NCI-H1048 (cell line): ENCODE measurements at regions not wholly inside any gene's neighbourhood (a gene's known extent, or its start where the extent isn't known, plus 50 kb on each side); places are given as distances from the start of the nearest gene placed in this dataset.

Source experiments
- DNase-seq: peaks from one replicate; lab custom pipeline; 2025; lab: John Stamatoyannopoulos, UW

- no peak for DNase-seq
Measured at GRCh38 chr10:111131168-111131799, 54.5 kb downstream of the ADRA2A start.

GRCh38 chr10:111137007-111137406, 60.2 kb downstream of the ADRA2A start:
- DNase-seq: no peak

- no peak for DNase-seq
Measured at GRCh38 chr10:111137587-111137986, 60.8 kb downstream of the ADRA2A start.

- DNase-seq: no peak
Measured at GRCh38 chr10:111138544-111138943, 61.7 kb downstream of the ADRA2A start.

- DNase-seq: no peak
Measured at GRCh38 chr10:111139567-111139966, 62.7 kb downstream of the ADRA2A start.

- no peak for DNase-seq
Measured at GRCh38 chr10:111142092-111142768, 65.4 kb downstream of the ADRA2A start.

- no peak for DNase-seq
Measured at GRCh38 chr10:111146025-111146640, 69.3 kb downstream of the ADRA2A start.

- DNase-seq: no peak
Measured at GRCh38 chr10:111148025-111148424, 71.2 kb downstream of the ADRA2A start.

- no peak for DNase-seq
Measured at GRCh38 chr10:111148440-111148839, 71.6 kb downstream of the ADRA2A start.

GRCh38 chr10:111150691-111151090, 73.9 kb downstream of the ADRA2A start:
- DNase-seq: no peak

GRCh38 chr10:111151595-111152307, 74.9 kb downstream of the ADRA2A start:
- DNase-seq: no peak

- no peak for DNase-seq
Measured at GRCh38 chr10:111156754-111157153, 79.9 kb downstream of the ADRA2A start.

- no peak for DNase-seq
Measured at GRCh38 chr10:111158595-111158994, 81.8 kb downstream of the ADRA2A start.

- DNase-seq: no peak
Measured at GRCh38 chr10:111161109-111161874, 84.5 kb downstream of the ADRA2A start.

- DNase-seq: no peak
Measured at GRCh38 chr10:111171183-111171582, 94.4 kb downstream of the ADRA2A start.

- DNase-seq: no peak
Measured at GRCh38 chr10:111175787-111176186, 99.0 kb downstream of the ADRA2A start.

GRCh38 chr10:111177379-111177778, 100.5 kb downstream of the ADRA2A start:
- no peak for DNase-seq

GRCh38 chr10:111179514-111179913, 102.7 kb downstream of the ADRA2A start:
- no peak for DNase-seq

GRCh38 chr10:111186358-111186757, 109.5 kb downstream of the ADRA2A start:
- no peak for DNase-seq

GRCh38 chr10:111187096-111187495, 110.3 kb downstream of the ADRA2A start:
- no peak for DNase-seq

GRCh38 chr10:111199587-111199986, 122.8 kb downstream of the ADRA2A start:
- no peak for DNase-seq
